Skeletal muscle tissue (tissue), 3 donors: ENCODE measurements at regions not wholly inside any gene's neighbourhood (a gene's known extent, or its start where the extent isn't known, plus 50 kb on each side); places are given as distances from the start of the nearest gene placed in this dataset.

Source experiments
- H3K27ac ChIP-seq: one replicate; pipeline ENCODE4 v1.7.0; 2013; ENCODE audit warnings: mild to moderate bottlenecking, low read depth, low read length, inconsistent platforms
- H3K27me3 ChIP-seq, 3 donors: one replicate each; pipeline ENCODE4 v1.7.0; 2013; ENCODE audit warnings: low read length in 3 of 3; ENCODE audit not compliant: control insufficient read depth in 3 of 3, insufficient read depth in 3 of 3
- H3K36me3 ChIP-seq, 3 donors: one replicate each; pipeline ENCODE4 v1.7.0; 2013; ENCODE audit warnings: low read length in 3 of 3; ENCODE audit not compliant: control insufficient read depth in 3 of 3, insufficient read depth in 3 of 3
- H3K4me1 ChIP-seq, 3 donors: one replicate each; pipeline ENCODE4 v1.7.0; 2013; ENCODE audit warnings: low read length in 3 of 3, mild to moderate bottlenecking in 3 of 3; ENCODE audit not compliant: control insufficient read depth in 3 of 3, insufficient read depth in 3 of 3
- H3K4me3 ChIP-seq, 3 donors: one replicate each; pipeline ENCODE4 v1.7.0; 2013; ENCODE audit warnings: low read length in 3 of 3
- H3K9ac ChIP-seq, 3 donors: one replicate each; pipeline ENCODE4 v1.7.0; 2013; ENCODE audit warnings: low read length in 3 of 3, mild to moderate bottlenecking in 3 of 3, moderate library complexity in 2 of 3, low read depth in 1 of 3
- H3K9me3 ChIP-seq, 3 donors: one replicate each; pipeline ENCODE4 v1.7.0; 2013; ENCODE audit warnings: low read length in 3 of 3; ENCODE audit not compliant: control insufficient read depth in 3 of 3
- donor health status: Osteomylitis.

DNA sequence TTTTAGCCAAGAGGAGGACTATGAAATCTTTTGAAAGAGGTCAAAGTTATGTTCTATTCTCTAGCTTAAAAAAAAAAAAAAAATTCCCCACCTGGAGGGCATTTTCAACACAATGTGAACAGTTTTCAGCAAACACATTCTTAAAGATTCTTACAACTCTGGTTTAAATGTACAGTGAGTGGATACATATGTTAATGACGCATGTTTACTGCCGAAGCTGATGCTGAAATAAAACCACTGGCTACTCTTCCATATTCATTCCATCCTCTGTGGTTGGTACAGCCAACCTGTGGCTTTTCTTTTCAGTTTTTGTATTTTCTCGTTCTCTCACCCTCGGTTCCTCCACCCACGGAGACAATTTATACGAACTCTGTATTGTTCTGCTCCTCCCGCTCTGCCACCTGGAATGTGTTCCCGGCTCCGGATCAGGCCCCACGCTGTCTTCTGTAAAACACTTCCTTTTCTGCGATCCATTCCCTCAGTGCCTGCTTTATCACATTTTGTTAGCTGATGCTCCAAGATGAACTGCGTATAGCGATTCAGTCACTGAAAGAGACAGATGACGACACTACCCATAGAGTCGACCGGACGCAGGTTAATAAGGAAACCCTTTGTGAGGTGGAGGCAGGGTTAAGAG lies 466.4 kb upstream of the ARGLU1 start:
- no peak overlapping the region for H3K4me3 ChIP-seq
- H3K36me3 ChIP-seq = no peaks in the 10 kb centered on the region
- H3K27me3 ChIP-seq = no peaks in the 10 kb centered on the region
- H3K9ac ChIP-seq = no peak overlapping the region
- no peaks in the 10 kb centered on the region for H3K9me3 ChIP-seq
- no peak overlapping the region for H3K27ac ChIP-seq
- no peaks in the 10 kb centered on the region for H3K4me1 ChIP-seq

DNA sequence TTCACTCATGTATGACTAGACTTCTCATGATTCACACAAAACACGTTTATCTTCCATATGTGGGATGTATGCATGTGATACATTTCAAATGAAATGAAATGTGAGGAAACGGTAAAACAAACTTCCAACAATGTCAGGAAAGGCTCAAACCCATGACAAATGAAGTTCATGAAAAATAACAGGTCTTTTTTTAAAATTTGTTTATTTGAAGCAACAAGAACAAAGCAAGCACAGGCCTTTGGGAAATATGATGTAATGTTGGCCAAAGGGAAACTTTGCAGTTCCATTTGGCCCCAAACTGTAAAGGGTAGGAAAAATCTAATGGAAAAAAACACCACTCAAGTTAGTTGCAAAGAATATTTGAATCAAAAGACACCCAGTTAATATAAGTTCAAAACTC lies 463.8 kb upstream of the ARGLU1 start:
- Histone ChIP-seq H3K9ac (no peak overlapping the region), H3K9me3 (no peaks in the 10 kb centered on the region), H3K27ac (no peak overlapping the region), H3K4me1 (no peaks in the 10 kb centered on the region), H3K36me3 (no peaks in the 10 kb centered on the region), H3K4me3 (no peak overlapping the region), H3K27me3 (no peaks in the 10 kb centered on the region)

GRCh38 chr13:107028751-107029150 lies 460.8 kb upstream of the ARGLU1 start:
- H3K9ac ChIP-seq = no peak overlapping the region
- H3K27ac ChIP-seq = no peak overlapping the region
- no peaks in the 10 kb centered on the region for H3K36me3 ChIP-seq
- H3K4me3 ChIP-seq = no peak overlapping the region
- no peaks in the 10 kb centered on the region for H3K27me3 ChIP-seq
- H3K4me1 ChIP-seq = no peaks in the 10 kb centered on the region
- H3K9me3 ChIP-seq = no peaks in the 10 kb centered on the region

- no peak overlapping the region for H3K4me3 ChIP-seq
- no peaks in the 10 kb centered on the region for H3K27me3 ChIP-seq
- H3K9me3 ChIP-seq = no peaks in the 10 kb centered on the region
- H3K9ac ChIP-seq = no peak overlapping the region
- no peak overlapping the region for H3K27ac ChIP-seq
- no peaks in the 10 kb centered on the region for H3K4me1 ChIP-seq
- no peaks in the 10 kb centered on the region for H3K36me3 ChIP-seq
Measured at GRCh38 chr13:107025991-107026390, 458.1 kb upstream of the ARGLU1 start.

DNA sequence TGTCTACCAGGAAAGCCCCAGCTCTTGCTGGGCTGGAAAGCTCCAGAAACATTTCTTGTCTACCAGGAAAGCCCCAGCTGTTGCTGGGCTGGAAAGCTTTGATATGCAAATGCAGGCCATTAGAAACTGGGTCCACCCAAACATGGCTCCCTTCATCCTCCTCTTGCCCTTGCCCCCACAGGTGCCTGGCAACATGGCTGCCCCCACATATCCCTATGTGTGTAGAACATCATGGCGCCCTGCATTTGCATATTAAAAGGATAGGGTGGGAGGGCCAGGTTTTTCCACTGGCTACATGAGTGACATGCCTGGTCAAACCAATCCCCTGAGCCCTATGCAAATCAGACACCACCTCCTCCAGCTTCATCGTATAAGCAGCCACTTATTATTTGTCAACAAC lies 455.4 kb upstream of the ARGLU1 start:
- Histone ChIP-seq H3K4me1 (no peaks in the 10 kb centered on the region), H3K9ac (no peak overlapping the region), H3K36me3 (no peaks in the 10 kb centered on the region), H3K4me3 (no peak overlapping the region), H3K27ac (no peak overlapping the region), H3K9me3 (no peaks in the 10 kb centered on the region), H3K27me3 (no peaks in the 10 kb centered on the region)

DNA sequence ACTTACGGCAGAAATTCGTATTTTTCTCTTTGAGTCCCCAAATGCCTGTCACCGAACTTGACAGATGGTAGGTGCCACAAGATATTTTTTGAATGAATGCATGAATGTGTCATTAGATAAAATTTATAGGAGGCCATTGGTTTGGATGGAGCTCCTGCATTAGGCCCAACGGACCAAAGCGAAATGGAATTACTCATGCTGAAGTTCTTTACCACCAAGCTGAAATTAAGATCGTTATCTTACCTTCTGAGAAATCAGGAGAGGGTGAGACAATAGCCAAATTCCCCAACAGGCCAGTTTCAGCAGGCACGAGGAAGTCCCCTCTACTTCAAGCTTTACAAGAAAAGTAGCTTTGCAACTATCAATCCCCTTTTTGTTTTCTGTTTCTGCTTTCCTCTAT lies 452.5 kb upstream of the ARGLU1 start:
- H3K9ac ChIP-seq = no peak overlapping the region
- no peak overlapping the region for H3K4me3 ChIP-seq
- H3K4me1 ChIP-seq = no peaks in the 10 kb centered on the region
- no peaks in the 10 kb centered on the region for H3K27me3 ChIP-seq
- H3K27ac ChIP-seq = no peak overlapping the region
- H3K9me3 ChIP-seq = no peaks in the 10 kb centered on the region
- H3K36me3 ChIP-seq = no peaks in the 10 kb centered on the region

DNA sequence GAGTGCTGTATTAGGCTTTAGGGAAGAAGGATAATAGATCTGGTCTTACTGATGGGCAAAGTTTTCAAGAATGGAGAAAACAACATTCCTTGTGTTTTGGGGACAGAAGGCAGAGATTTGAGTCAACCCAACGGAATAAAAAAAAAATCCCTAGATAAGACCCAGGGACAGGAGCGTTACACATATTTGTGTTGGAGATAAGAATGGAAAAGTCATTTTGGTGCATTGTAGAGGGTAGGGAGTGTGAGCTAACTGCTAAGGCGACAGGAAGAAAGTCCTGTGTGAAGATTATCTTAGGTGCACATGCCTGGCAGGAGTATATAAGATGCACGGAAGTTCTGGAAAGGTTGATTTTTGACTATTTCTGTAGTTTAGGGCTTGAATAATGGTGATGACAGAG lies 450.3 kb upstream of the ARGLU1 start:
- Histone ChIP-seq H3K4me3 (no peak overlapping the region), H3K27me3 (no peaks in the 10 kb centered on the region), H3K27ac (no peak overlapping the region), H3K9ac (no peak overlapping the region), H3K4me1 (no peaks in the 10 kb centered on the region), H3K36me3 (no peaks in the 10 kb centered on the region), H3K9me3 (no peaks in the 10 kb centered on the region)

- Histone ChIP-seq H3K4me3 (no peak overlapping the region), H3K27ac (no peak overlapping the region), H3K9ac (no peak overlapping the region), H3K27me3 (no peaks in the 10 kb centered on the region), H3K9me3 (no peaks in the 10 kb centered on the region), H3K4me1 (no peaks in the 10 kb centered on the region), H3K36me3 (no peaks in the 10 kb centered on the region)
Measured at GRCh38 chr13:107006661-107007060, 438.7 kb upstream of the ARGLU1 start.

DNA sequence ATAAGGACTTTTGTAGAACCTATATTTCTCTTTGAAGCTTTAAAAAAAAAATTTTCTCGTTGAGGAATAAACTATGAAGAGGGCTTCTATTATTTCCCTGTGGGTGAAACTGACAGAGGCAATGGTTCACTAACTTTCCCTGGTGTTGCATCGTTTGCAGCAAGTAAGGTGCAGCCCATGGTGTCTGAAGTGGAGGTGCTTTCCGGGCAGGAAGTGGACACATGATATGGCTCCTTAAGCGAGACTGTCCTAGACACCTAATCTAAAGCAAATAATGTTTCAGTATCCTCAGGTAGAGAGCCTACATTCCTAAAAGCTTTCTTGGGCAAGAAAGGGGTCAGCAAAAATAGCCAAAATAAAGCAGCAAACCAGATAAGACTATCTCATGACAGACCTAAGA lies 437.6 kb upstream of the ARGLU1 start:
- H3K4me1 ChIP-seq = no peaks in the 10 kb centered on the region
- no peaks in the 10 kb centered on the region for H3K9me3 ChIP-seq
- H3K27me3 ChIP-seq = no peaks in the 10 kb centered on the region
- H3K4me3 ChIP-seq = no peak overlapping the region
- H3K27ac ChIP-seq = no peak overlapping the region
- no peak overlapping the region for H3K9ac ChIP-seq
- no peaks in the 10 kb centered on the region for H3K36me3 ChIP-seq

- H3K4me1 ChIP-seq = no peaks in the 10 kb centered on the region
- no peak overlapping the region for H3K4me3 ChIP-seq
- no peaks in the 10 kb centered on the region for H3K27me3 ChIP-seq
- H3K27ac ChIP-seq = no peak overlapping the region
- H3K9ac ChIP-seq = no peak overlapping the region
- H3K36me3 ChIP-seq = no peaks in the 10 kb centered on the region
- no peaks in the 10 kb centered on the region for H3K9me3 ChIP-seq
Measured at GRCh38 chr13:107003911-107004310, 436.0 kb upstream of the ARGLU1 start.

- H3K27me3 ChIP-seq = no peaks in the 10 kb centered on the region
- H3K4me3 ChIP-seq = no peak overlapping the region
- peaks cover 0 to 2% (median 0%) of the 10 kb centered on the region in 3 donors for H3K9me3 ChIP-seq
- H3K4me1 ChIP-seq = no peaks in the 10 kb centered on the region
- no peak overlapping the region for H3K9ac ChIP-seq
- no peak overlapping the region for H3K27ac ChIP-seq
- H3K36me3 ChIP-seq = no peaks in the 10 kb centered on the region
Measured at GRCh38 chr13:106998664-106999063, 430.7 kb upstream of the ARGLU1 start.
